Ectodermal cell (in vitro differentiated cells): ENCODE measurements at regions not wholly inside any gene's neighbourhood (a gene's known extent, or its start where the extent isn't known, plus 50 kb on each side); places are given as distances from the start of the nearest gene placed in this dataset.

Experiments
- H3K27ac ChIP-seq: 2 replicates; pipeline ENCODE4 v1.7.0; 2013; ENCODE audit warnings: mild to moderate bottlenecking, low read depth, low read length; ENCODE audit not compliant: insufficient read depth, poor library complexity, severe bottlenecking
- H3K27me3 ChIP-seq: 2 replicates; pipeline ENCODE4 v1.7.0; 2013; ENCODE audit warnings: mild to moderate bottlenecking, low read length; ENCODE audit not compliant: insufficient read depth, control insufficient read depth, poor library complexity, severe bottlenecking
- H3K36me3 ChIP-seq: one replicate; pipeline ENCODE4 v1.7.0; 2013; ENCODE audit warnings: low read length; ENCODE audit not compliant: control insufficient read depth, insufficient read depth
- H3K4me1 ChIP-seq: one replicate; pipeline ENCODE4 v1.7.0; 2013; ENCODE audit warnings: low read length; ENCODE audit not compliant: control insufficient read depth, insufficient read depth
- H3K4me3 ChIP-seq: 2 replicates; pipeline ENCODE4 v1.7.0; 2013; ENCODE audit warnings: low read depth, low read length, control low read depth; ENCODE audit not compliant: insufficient read depth
- H3K9me3 ChIP-seq: 2 replicates; pipeline ENCODE4 v1.7.0; 2013; ENCODE audit warnings: mild to moderate bottlenecking, low read length, moderate library complexity; ENCODE audit not compliant: control insufficient read depth
- WGBS, 2 experiments: methylation state at CpG; one replicate each; pipeline ENCODE4 v1.1.7; 2013; ENCODE audit warnings: missing lambda C conversion rate in 2 of 2; 5-methylcytosine and 5-hydroxymethylcytosine counted together

- WGBS, 2 experiments, result 80 to 89% methylated on average over 3 of the region's 3 CpGs
- peaks cover 7% of the 10 kb centered on the region for H3K4me1 ChIP-seq
- no peaks in the 10 kb centered on the region for H3K27me3 ChIP-seq
- H3K27ac ChIP-seq, result no peak overlapping the region
- no peaks in the 10 kb centered on the region for H3K36me3 ChIP-seq
- peaks cover 2% of the 10 kb centered on the region for H3K9me3 ChIP-seq
- no peak overlapping the region for H3K4me3 ChIP-seq
Measured at GRCh38 chr7:42606193-42606905, 305.5 kb downstream of the C7orf25 start.

- Histone ChIP-seq H3K9me3 (peaks cover 2% of the 10 kb centered on the region), H3K27ac (no peak overlapping the region), H3K4me3 (no peak overlapping the region), H3K4me1 (peaks cover 7% of the 10 kb centered on the region), H3K36me3 (no peaks in the 10 kb centered on the region), H3K27me3 (no peaks in the 10 kb centered on the region)
- WGBS, 2 experiments, result 93 to 94% methylated on average over 6 of the region's 7 CpGs
Measured at GRCh38 chr7:42605406-42606192, 306.3 kb downstream of the C7orf25 start.

- WGBS, 2 experiments, result 96 to 100% methylated on average over 1 to 2 of the region's 2 CpGs
- Histone ChIP-seq H3K27ac (no peak overlapping the region), H3K36me3 (no peaks in the 10 kb centered on the region), H3K27me3 (no peaks in the 10 kb centered on the region), H3K9me3 (no peaks in the 10 kb centered on the region), H3K4me1 (peaks cover 7% of the 10 kb centered on the region), H3K4me3 (no peak overlapping the region)
Measured at GRCh38 chr7:42603496-42603895, 308.4 kb downstream of the C7orf25 start.

GRCh38 chr7:42597300-42597699 lies 314.6 kb downstream of the C7orf25 start:
- H3K9me3 ChIP-seq, result no peaks in the 10 kb centered on the region
- H3K27me3 ChIP-seq, result no peaks in the 10 kb centered on the region
- H3K4me1 ChIP-seq, result no peaks in the 10 kb centered on the region
- no peaks in the 10 kb centered on the region for H3K36me3 ChIP-seq
- no peak overlapping the region for H3K27ac ChIP-seq
- WGBS, 2 experiments, result 86 to 88% methylated on average over 1 to 3 of the region's 3 CpGs
- no peak overlapping the region for H3K4me3 ChIP-seq

GRCh38 chr7:42596737-42597136 lies 315.1 kb downstream of the C7orf25 start:
- H3K9me3 ChIP-seq, result no peaks in the 10 kb centered on the region
- H3K4me3 ChIP-seq, result no peak overlapping the region
- H3K36me3 ChIP-seq, result no peaks in the 10 kb centered on the region
- no peaks in the 10 kb centered on the region for H3K4me1 ChIP-seq
- no peaks in the 10 kb centered on the region for H3K27me3 ChIP-seq
- no peak overlapping the region for H3K27ac ChIP-seq

GRCh38 chr7:42593860-42594259 lies 318.0 kb downstream of the C7orf25 start:
- H3K36me3 ChIP-seq, result no peaks in the 10 kb centered on the region
- H3K4me1 ChIP-seq, result no peaks in the 10 kb centered on the region
- 100% methylated on average over 2 to 3 of the region's 3 CpGs for WGBS, 2 experiments

GRCh38 chr7:42590771-42591310 lies 321.0 kb downstream of the C7orf25 start:
- Histone ChIP-seq H3K4me1 (no peaks in the 10 kb centered on the region), H3K27me3 (no peaks in the 10 kb centered on the region), H3K4me3 (no peak overlapping the region), H3K36me3 (no peaks in the 10 kb centered on the region), H3K27ac (no peak overlapping the region), H3K9me3 (no peaks in the 10 kb centered on the region)
- 91 to 96% methylated on average over 2 of the region's 2 CpGs for WGBS, 2 experiments

More at GRCh38 chr7:42593860-42594259, 318.0 kb downstream of the C7orf25 start:
- Histone ChIP-seq H3K4me3 (no peak overlapping the region), H3K9me3 (no peaks in the 10 kb centered on the region), H3K27ac (no peak overlapping the region), H3K27me3 (no peaks in the 10 kb centered on the region)

GRCh38 chr7:42588876-42589275 lies 323.0 kb downstream of the C7orf25 start:
- no peaks in the 10 kb centered on the region for H3K4me1 ChIP-seq
- no peaks in the 10 kb centered on the region for H3K27me3 ChIP-seq
- no peak overlapping the region for H3K27ac ChIP-seq
- no peaks in the 10 kb centered on the region for H3K36me3 ChIP-seq
- no peak overlapping the region for H3K4me3 ChIP-seq
- H3K9me3 ChIP-seq, result no peaks in the 10 kb centered on the region

GRCh38 chr7:42587806-42588205 lies 324.1 kb downstream of the C7orf25 start:
- Histone ChIP-seq H3K4me1 (no peaks in the 10 kb centered on the region), H3K36me3 (no peaks in the 10 kb centered on the region), H3K27ac (no peak overlapping the region), H3K4me3 (no peak overlapping the region), H3K9me3 (no peaks in the 10 kb centered on the region), H3K27me3 (no peaks in the 10 kb centered on the region)
- 87 to 98% methylated on average over 3 of the region's 3 CpGs for WGBS, 2 experiments

GRCh38 chr7:42580061-42580460 lies 331.8 kb downstream of the C7orf25 start:
- WGBS, 2 experiments, result no CpG with 5 or more reads among the region's 2 CpGs
- H3K9me3 ChIP-seq, result no peaks in the 10 kb centered on the region
- no peaks in the 10 kb centered on the region for H3K4me1 ChIP-seq
- no peak overlapping the region for H3K27ac ChIP-seq
- no peaks in the 10 kb centered on the region for H3K36me3 ChIP-seq
- no peak overlapping the region for H3K4me3 ChIP-seq
- H3K27me3 ChIP-seq, result no peaks in the 10 kb centered on the region
